HEK293 (cell line): ENCODE measurements at regions not wholly inside any gene's neighbourhood (a gene's known extent, or its start where the extent isn't known, plus 50 kb on each side); places are given as distances from the start of the nearest gene placed in this dataset.
"Not testable (repeated sequence)": the region's sequence is repeated elsewhere in the genome, so short reads cannot be mapped to it uniquely, and the experiment has no call there.

Source experiments
- CTCF ChIA-PET: fragments of 350-600 bp; formaldehyde crosslinking; extraction: SDS; loops from one replicate; lab custom pipeline; 2021; ENCODE audit warnings: antibody characterized with exemption; lab: Yijun Ruan, JAX
- POLR2A ChIA-PET: fragments of 300-600 bp; formaldehyde crosslinking; extraction: SDS; loops from one replicate; lab custom pipeline; 2020; ENCODE audit warnings: antibody characterized with exemption, inconsistent platforms; lab: Yijun Ruan, JAX
- H3K27ac ChIP-seq: fragments of 200-500 bp; sonication (Bioruptor generic); 2 replicates; pipeline ENCODE4 v1.5.1; 2014; ENCODE audit warnings: low read depth, low read length, control low read depth, inconsistent platforms; ENCODE audit errors: extremely low read depth
- H3K36me3 ChIP-seq, 2 experiments: fragments of 200-500 bp in 1 of 2; sonication (Bioruptor generic) in 1 of 2; 1 replicate in 1 of 2; 2 replicates in 1 of 2; pipeline ENCODE4 v1.5.1; 2014 to 2017; ENCODE audit warnings: inconsistent platforms in 2 of 2, low read length in 2 of 2; ENCODE audit not compliant: control insufficient read depth in 2 of 2, insufficient read depth in 1 of 2
- H3K4me1 ChIP-seq: fragments of 200-500 bp; sonication (Bioruptor generic); 2 replicates; pipeline ENCODE4 v1.5.1; 2014; ENCODE audit warnings: mild to moderate bottlenecking, low read length, inconsistent platforms; ENCODE audit not compliant: control insufficient read depth, insufficient read depth
- H3K4me3 ChIP-seq: 2 replicates; pipeline ENCODE4 v1.5.1; 2011; ENCODE audit warnings: low read depth, mild to moderate bottlenecking, control low read depth, low read length, moderate library complexity
- H3K9me3 ChIP-seq: fragments of 200-500 bp; sonication (Bioruptor generic); 2 replicates; pipeline ENCODE4 v1.5.1; 2014; ENCODE audit warnings: low read depth, low read length, inconsistent platforms; ENCODE audit not compliant: control insufficient read depth, insufficient read depth
- BCL11A ChIP-seq: fragments of 450-650 bp; formaldehyde crosslinking; IDR thresholded peaks from 2 replicates; pipeline ENCODE4 v1.5.1; 2016; ENCODE audit warnings: low read depth, missing biosample characterization, missing genetic modification characterization
- GFI1B ChIP-seq: fragments of 450-650 bp; formaldehyde crosslinking; IDR thresholded peaks from 2 replicates; pipeline ENCODE4 v1.5.1; 2016; ENCODE audit warnings: missing biosample characterization, missing genetic modification characterization
- KLF10 ChIP-seq: fragments of 450-650 bp; IDR thresholded peaks from 2 replicates; pipeline ENCODE4 v1.5.1; 2018; ENCODE audit warnings: missing biosample characterization, mild to moderate bottlenecking, missing genetic modification characterization
- KLF8 ChIP-seq: fragments of 450-650 bp; formaldehyde crosslinking; IDR thresholded peaks from 2 replicates; pipeline ENCODE4 v1.5.1; 2016; ENCODE audit warnings: missing biosample characterization, missing genetic modification characterization
- PRDM10 ChIP-seq: fragments of 450-650 bp; formaldehyde crosslinking; IDR thresholded peaks from 2 replicates; pipeline ENCODE4 v1.5.1; 2016; ENCODE audit warnings: missing biosample characterization, missing genetic modification characterization
- SALL2 ChIP-seq: fragments of 450-650 bp; formaldehyde crosslinking; IDR thresholded peaks from 2 replicates; pipeline ENCODE4 v1.5.0; 2017; ENCODE audit warnings: missing biosample characterization, mild to moderate bottlenecking, missing genetic modification characterization, borderline replicate concordance
- SETDB1 ChIP-seq: IDR thresholded peaks from one replicate; pipeline ENCODE4 v1.6.1; 2017; ENCODE audit warnings: mild to moderate bottlenecking, low read length, moderate library complexity, mixed read lengths; ENCODE audit not compliant: insufficient read length
- ZBTB1 ChIP-seq: fragments of 450-650 bp; formaldehyde crosslinking; IDR thresholded peaks from 2 replicates; pipeline ENCODE4 v1.5.1; 2016; ENCODE audit warnings: missing biosample characterization, missing genetic modification characterization
- ZEB2 ChIP-seq: fragments of 450-650 bp; formaldehyde crosslinking; IDR thresholded peaks from 2 replicates; pipeline ENCODE4 v1.5.1; 2016; ENCODE audit warnings: missing biosample characterization, missing genetic modification characterization
- ZNF138 ChIP-seq: fragments of 450-650 bp; formaldehyde crosslinking; IDR thresholded peaks from 2 replicates; pipeline ENCODE4 v1.5.1; 2016; ENCODE audit warnings: missing biosample characterization, missing genetic modification characterization, borderline replicate concordance
- ZNF211 ChIP-seq: fragments of 450-650 bp; formaldehyde crosslinking; IDR thresholded peaks from 2 replicates; pipeline ENCODE4 v1.5.1; 2016; ENCODE audit warnings: low read depth, missing biosample characterization, missing genetic modification characterization
- ZNF37A ChIP-seq: fragments of 450-650 bp; IDR thresholded peaks from 2 replicates; pipeline ENCODE4 v1.5.1; 2018; ENCODE audit warnings: missing biosample characterization, missing genetic modification characterization
- ZNF473 ChIP-seq: fragments of 450-650 bp; formaldehyde crosslinking; IDR thresholded peaks from 2 replicates; pipeline ENCODE4 v1.5.1; 2017; ENCODE audit warnings: missing biosample characterization, missing genetic modification characterization
- ZNF514 ChIP-seq: fragments of 450-650 bp; formaldehyde crosslinking; IDR thresholded peaks from 2 replicates; pipeline ENCODE4 v1.5.1; 2016; ENCODE audit warnings: missing biosample characterization, missing genetic modification characterization
- ZNF530 ChIP-seq: fragments of 450-650 bp; formaldehyde crosslinking; IDR thresholded peaks from 2 replicates; pipeline ENCODE4 v1.5.1; 2016; ENCODE audit warnings: low read depth, missing biosample characterization, missing genetic modification characterization
- ZNF555 ChIP-seq: fragments of 450-650 bp; formaldehyde crosslinking; conservative IDR thresholded peaks from 2 replicates; pipeline ENCODE4 v1.5.1; 2017; ENCODE audit warnings: missing biosample characterization, mild to moderate bottlenecking, missing genetic modification characterization, inconsistent platforms
- ZNF571 ChIP-seq: fragments of 450-650 bp; formaldehyde crosslinking; IDR thresholded peaks from 2 replicates; pipeline ENCODE4 v1.5.0; 2017; ENCODE audit warnings: missing biosample characterization, missing genetic modification characterization
- ZNF600 ChIP-seq: fragments of 450-650 bp; formaldehyde crosslinking; IDR thresholded peaks from 2 replicates; pipeline ENCODE4 v1.5.1; 2016; ENCODE audit warnings: missing biosample characterization, missing genetic modification characterization
- ZNF677 ChIP-seq: fragments of 450-650 bp; IDR thresholded peaks from 2 replicates; pipeline ENCODE4 v1.5.0; 2018; ENCODE audit warnings: missing biosample characterization, mild to moderate bottlenecking, missing genetic modification characterization, moderate library complexity
- ZNF792 ChIP-seq: fragments of 450-650 bp; formaldehyde crosslinking; IDR thresholded peaks from 2 replicates; pipeline ENCODE4 v1.5.1; 2016; ENCODE audit warnings: missing biosample characterization, missing genetic modification characterization
- ZNF830 ChIP-seq: fragments of 450-650 bp; IDR thresholded peaks from 2 replicates; pipeline ENCODE4 v1.5.0; 2018; ENCODE audit warnings: missing biosample characterization, missing genetic modification characterization, low read depth, mild to moderate bottlenecking, moderate library complexity
- TF ChIP-seq, protein P1 (sequence below): fragments of 450-650 bp; formaldehyde crosslinking; conservative IDR thresholded peaks from 2 replicates; pipeline ENCODE4 v1.5.1; 2016; ENCODE audit warnings: low read depth, missing biosample characterization, missing genetic modification characterization
- TF ChIP-seq, protein P2 (sequence below): fragments of 450-650 bp; formaldehyde crosslinking; IDR thresholded peaks from 2 replicates; pipeline ENCODE4 v1.5.1; 2016; ENCODE audit warnings: missing biosample characterization, missing genetic modification characterization
- TF ChIP-seq, protein P3 (sequence below): fragments of 450-650 bp; formaldehyde crosslinking; IDR thresholded peaks from 2 replicates; pipeline ENCODE4 v1.5.1; 2016; ENCODE audit warnings: missing biosample characterization, missing genetic modification characterization

DNA sequence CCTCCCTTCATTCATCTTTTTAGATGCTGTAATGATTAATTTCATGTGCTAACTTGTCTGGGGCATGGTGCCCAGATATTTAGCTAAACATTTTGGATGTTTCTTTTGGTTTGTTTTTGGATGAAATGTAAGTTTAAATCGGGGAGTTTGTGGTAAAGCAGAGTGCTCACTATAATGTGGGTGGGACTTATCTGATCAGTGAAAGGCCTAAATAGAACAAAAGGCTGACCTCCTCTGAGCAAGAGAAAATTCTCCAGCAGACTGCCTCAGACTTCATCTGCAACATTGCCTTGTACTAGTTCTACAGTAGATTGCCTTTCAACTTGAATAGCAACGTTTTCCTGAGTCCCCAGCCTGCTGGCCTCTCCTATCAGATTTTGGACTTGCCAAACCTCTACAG, 183.6 kb downstream of the S1PR1 start:
- no peaks in the 10 kb centered on the region for H3K4me1 ChIP-seq
- no peak overlapping the region for H3K27ac ChIP-seq
- ChIA-PET CTCF (interaction anchor here (0.6 kb wide), 1 partner anchor 1042 kb away, joined by 3 read pairs; no protein-coding TSS in a partner anchor), POLR2A (no interaction called here)
- H3K9me3 ChIP-seq: no peaks in the 10 kb centered on the region
- H3K36me3 ChIP-seq: no peaks in the 10 kb centered on the region
- no peak overlapping the region for H3K4me3 ChIP-seq
- TF ChIP-seq ZNF514 (no peak), ZBTB1 (no peak), PRDM10 (tag by site-specific recombination) (no peak), ZNF600 (tag by site-specific recombination) (no peak), SALL2 (no peak), ZNF571 (tag by site-specific recombination) (no peak), ZNF830 (tag by site-specific recombination) (no peak), ZNF792 (tag by site-specific recombination) (no peak)
- TF ChIP-seq, protein P1, sequence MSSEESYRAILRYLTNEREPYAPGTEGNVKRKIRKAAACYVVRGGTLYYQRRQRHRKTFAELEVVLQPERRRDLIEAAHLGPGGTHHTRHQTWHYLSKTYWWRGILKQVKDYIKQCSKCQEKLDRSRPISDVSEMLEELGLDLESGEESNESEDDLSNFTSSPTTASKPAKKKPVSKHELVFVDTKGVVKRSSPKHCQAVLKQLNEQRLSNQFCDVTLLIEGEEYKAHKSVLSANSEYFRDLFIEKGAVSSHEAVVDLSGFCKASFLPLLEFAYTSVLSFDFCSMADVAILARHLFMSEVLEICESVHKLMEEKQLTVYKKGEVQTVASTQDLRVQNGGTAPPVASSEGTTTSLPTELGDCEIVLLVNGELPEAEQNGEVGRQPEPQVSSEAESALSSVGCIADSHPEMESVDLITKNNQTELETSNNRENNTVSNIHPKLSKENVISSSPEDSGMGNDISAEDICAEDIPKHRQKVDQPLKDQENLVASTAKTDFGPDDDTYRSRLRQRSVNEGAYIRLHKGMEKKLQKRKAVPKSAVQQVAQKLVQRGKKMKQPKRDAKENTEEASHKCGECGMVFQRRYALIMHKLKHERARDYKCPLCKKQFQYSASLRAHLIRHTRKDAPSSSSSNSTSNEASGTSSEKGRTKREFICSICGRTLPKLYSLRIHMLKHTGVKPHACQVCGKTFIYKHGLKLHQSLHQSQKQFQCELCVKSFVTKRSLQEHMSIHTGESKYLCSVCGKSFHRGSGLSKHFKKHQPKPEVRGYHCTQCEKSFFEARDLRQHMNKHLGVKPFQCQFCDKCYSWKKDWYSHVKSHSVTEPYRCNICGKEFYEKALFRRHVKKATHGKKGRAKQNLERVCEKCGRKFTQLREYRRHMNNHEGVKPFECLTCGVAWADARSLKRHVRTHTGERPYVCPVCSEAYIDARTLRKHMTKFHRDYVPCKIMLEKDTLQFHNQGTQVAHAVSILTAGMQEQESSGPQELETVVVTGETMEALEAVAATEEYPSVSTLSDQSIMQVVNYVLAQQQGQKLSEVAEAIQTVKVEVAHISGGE: no peak

DNA sequence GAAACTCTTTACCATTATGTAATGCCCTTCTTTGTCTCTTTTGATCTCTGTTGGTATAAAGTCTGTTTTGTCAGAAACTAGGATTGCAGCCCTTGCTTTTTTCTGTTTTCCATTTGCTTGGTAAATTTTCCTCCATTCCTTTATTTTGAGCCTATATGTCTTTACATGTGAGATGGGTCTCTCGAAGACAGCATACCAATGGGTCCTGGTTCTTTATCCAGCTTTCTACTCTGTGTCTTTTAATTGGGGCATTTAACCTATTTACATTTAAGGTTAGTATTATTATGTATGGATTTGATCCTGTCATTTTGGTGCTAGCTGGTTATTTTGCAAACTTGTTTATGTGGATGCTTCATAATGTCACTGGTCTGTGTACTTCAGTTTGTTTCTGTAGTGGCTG, 191.3 kb downstream of the S1PR1 start:
- H3K4me3 ChIP-seq, CTCF ChIA-PET, H3K4me1 ChIP-seq, H3K36me3 ChIP-seq, POLR2A ChIA-PET, H3K27ac ChIP-seq, H3K9me3 ChIP-seq: not testable (repeated sequence)
- peak; percentile 78 for TF ChIP-seq SETDB1

DNA sequence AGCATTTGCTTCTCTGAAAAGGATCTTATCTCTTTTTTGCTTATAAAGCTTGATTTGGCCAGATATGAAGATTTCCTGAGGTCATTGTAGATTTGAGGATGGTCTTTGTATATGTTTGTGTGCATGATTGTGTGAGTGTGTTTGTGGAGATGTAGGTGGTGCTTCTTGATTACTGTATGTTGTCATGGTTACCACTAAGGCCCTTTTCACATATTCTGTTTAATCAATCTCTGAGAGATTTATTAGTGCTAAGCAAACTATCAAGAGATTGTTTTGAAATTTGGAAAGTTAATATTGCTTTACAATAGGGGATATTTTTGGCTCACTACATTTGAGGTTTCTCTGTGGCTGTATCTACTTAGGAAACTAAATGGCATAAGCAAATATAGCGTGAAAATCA, 191.7 kb downstream of the S1PR1 start:
- no peak overlapping the region for H3K4me3 ChIP-seq
- no peaks in the 10 kb centered on the region for H3K9me3 ChIP-seq
- ChIA-PET CTCF (no interaction called here), POLR2A (no interaction called here)
- H3K27ac ChIP-seq: no peak overlapping the region
- no peaks in the 10 kb centered on the region for H3K4me1 ChIP-seq
- TF ChIP-seq ZNF211 (tag by site-specific recombination) (no peak), KLF8 (no peak), ZNF473 (tag by site-specific recombination) (no peak), GFI1B (no peak), BCL11A (tag by site-specific recombination) (no peak), ZNF138 (tag by site-specific recombination) (no peak), SETDB1 (no peak), ZNF530 (no peak), ZEB2 (tag by site-specific recombination) (no peak), KLF10 (tag by site-specific recombination) (no peak), ZNF555 (tag by site-specific recombination) (no peak), ZNF677 (tag by site-specific recombination) (no peak), ZNF37A (tag by site-specific recombination) (no peak)
- TF ChIP-seq, protein P2, sequence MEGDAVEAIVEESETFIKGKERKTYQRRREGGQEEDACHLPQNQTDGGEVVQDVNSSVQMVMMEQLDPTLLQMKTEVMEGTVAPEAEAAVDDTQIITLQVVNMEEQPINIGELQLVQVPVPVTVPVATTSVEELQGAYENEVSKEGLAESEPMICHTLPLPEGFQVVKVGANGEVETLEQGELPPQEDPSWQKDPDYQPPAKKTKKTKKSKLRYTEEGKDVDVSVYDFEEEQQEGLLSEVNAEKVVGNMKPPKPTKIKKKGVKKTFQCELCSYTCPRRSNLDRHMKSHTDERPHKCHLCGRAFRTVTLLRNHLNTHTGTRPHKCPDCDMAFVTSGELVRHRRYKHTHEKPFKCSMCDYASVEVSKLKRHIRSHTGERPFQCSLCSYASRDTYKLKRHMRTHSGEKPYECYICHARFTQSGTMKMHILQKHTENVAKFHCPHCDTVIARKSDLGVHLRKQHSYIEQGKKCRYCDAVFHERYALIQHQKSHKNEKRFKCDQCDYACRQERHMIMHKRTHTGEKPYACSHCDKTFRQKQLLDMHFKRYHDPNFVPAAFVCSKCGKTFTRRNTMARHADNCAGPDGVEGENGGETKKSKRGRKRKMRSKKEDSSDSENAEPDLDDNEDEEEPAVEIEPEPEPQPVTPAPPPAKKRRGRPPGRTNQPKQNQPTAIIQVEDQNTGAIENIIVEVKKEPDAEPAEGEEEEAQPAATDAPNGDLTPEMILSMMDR: no peak
- TF ChIP-seq, protein P3, sequence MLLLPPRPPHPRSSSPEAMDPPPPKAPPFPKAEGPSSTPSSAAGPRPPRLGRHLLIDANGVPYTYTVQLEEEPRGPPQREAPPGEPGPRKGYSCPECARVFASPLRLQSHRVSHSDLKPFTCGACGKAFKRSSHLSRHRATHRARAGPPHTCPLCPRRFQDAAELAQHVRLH: no peak
- no peaks in the 10 kb centered on the region for H3K36me3 ChIP-seq
